Left lung (tissue), 4 donors: ENCODE measurements at regions not wholly inside any gene's neighbourhood (a gene's known extent, or its start where the extent isn't known, plus 50 kb on each side); places are given as distances from the start of the nearest gene placed in this dataset.
A peak's percentile ranks its signal among the peaks of the same experiment; 100 is the strongest.

ENCODE experiments used
- ATAC-seq: fragments of 200-7000 bp; cut with Tn5 transposase; one replicate; pipeline ENCODE4 v1.9.1; 2020; ENCODE audit warnings: moderate library complexity
- DNase-seq, 4 donors: peaks; one replicate each; pipeline ENCODE4 v3.0.0-alpha.2; 2013 to 2020
- H3K27ac ChIP-seq, 2 donors: fragments of 200-600 bp; sonication (generic) in 1 of 2; one replicate each; pipeline versions ENCODE4 v1.5.0 to v1.8.0; 2020 to 2021
- H3K27me3 ChIP-seq, 2 donors: fragments of 200-600 bp; sonication (generic) in 1 of 2; one replicate each; pipeline versions ENCODE4 v1.5.0 to v1.8.0; 2020 to 2021
- H3K36me3 ChIP-seq, 2 donors: fragments of 200-600 bp; sonication (generic) in 1 of 2; one replicate each; pipeline versions ENCODE4 v1.5.0 to v1.8.0; 2020 to 2021
- H3K4me1 ChIP-seq, 2 donors: fragments of 200-600 bp; one replicate each; pipeline ENCODE4 v1.8.0; 2021
- H3K4me3 ChIP-seq, 2 donors: fragments of 200-600 bp; sonication (generic) in 1 of 2; one replicate each; pipeline versions ENCODE4 v1.5.0 to v1.8.0; 2020 to 2021; ENCODE audit warnings: mild to moderate bottlenecking in 1 of 2
- H3K9me3 ChIP-seq, 2 donors: fragments of 200-600 bp; sonication (generic) in 1 of 2; one replicate each; pipeline versions ENCODE4 v1.5.0 to v1.8.0; 2020 to 2021
- CTCF ChIP-seq, 2 donors: fragments of 200-600 bp; sonication (generic) in 1 of 2; IDR thresholded peaks; one replicate each; pipeline versions ENCODE4 v1.5.0 to v1.8.0; 2021; ENCODE audit warnings: antibody characterized with exemption in 2 of 2
- intact Hi-C, 2 donors: fragments of 100-400 bp; cut with DNase I; formaldehyde crosslinking; loops; one replicate each; pipeline versions ENCODE4 v1.11.2 to v1.14.2; 2022
- donor health status: DM: no; HTN: yes; CAD: no.
- donor health status: DM: no; HTN: no; CAD: no.

GRCh38 chr1:222224636-222225315 lies 323.1 kb downstream of the HHIPL2 start:
- TF ChIP-seq CTCF (IDR thresholded peaks at IDR 0.05): no peak
- H3K9me3 ChIP-seq: peaks cover 0 to 3% of the 10 kb centered on the region in 2 donors
- H3K4me1 ChIP-seq: no peaks in the 10 kb centered on the region
- DNase-seq (peak in 2 of 4 donors; percentile 79 to 81), ATAC-seq (no peak)
- no peaks in the 10 kb centered on the region for H3K36me3 ChIP-seq
- intact Hi-C loops: no loop called here
- no peak overlapping the region for H3K27ac ChIP-seq
- H3K4me3 ChIP-seq: no peak overlapping the region
- H3K27me3 ChIP-seq: no peaks in the 10 kb centered on the region

GRCh38 chr1:222224156-222224555 lies 323.7 kb downstream of the HHIPL2 start:
- no peaks in the 10 kb centered on the region for H3K36me3 ChIP-seq
- ATAC-seq: no peak
- H3K27me3 ChIP-seq: no peaks in the 10 kb centered on the region
- no peak overlapping the region for H3K27ac ChIP-seq
- intact Hi-C loops: no loop called here
- H3K4me1 ChIP-seq: no peaks in the 10 kb centered on the region
- DNase-seq: peak in 1 of 4 donors; percentile 28
- no peak for TF ChIP-seq CTCF (IDR thresholded peaks at IDR 0.05)
- H3K9me3 ChIP-seq: peaks cover 0 to 3% of the 10 kb centered on the region in 2 donors
- H3K4me3 ChIP-seq: no peak overlapping the region

- Histone ChIP-seq H3K27ac (no peak overlapping the region), H3K36me3 (no peaks in the 10 kb centered on the region), H3K4me1 (no peaks in the 10 kb centered on the region), H3K9me3 (peaks cover 0 to 3% of the 10 kb centered on the region in 2 donors), H3K27me3 (no peaks in the 10 kb centered on the region), H3K4me3 (no peak overlapping the region)
- no peak for TF ChIP-seq CTCF (IDR thresholded peaks at IDR 0.05)
- DNase-seq (no peak), ATAC-seq (no peak)
- intact Hi-C loops: no loop called here
Measured at GRCh38 chr1:222223010-222223409, 324.9 kb downstream of the HHIPL2 start.

GRCh38 chr1:222216255-222216754 lies 331.6 kb downstream of the HHIPL2 start:
- H3K9me3 ChIP-seq: peaks cover 0 to 3% of the 10 kb centered on the region in 2 donors
- H3K27me3 ChIP-seq: no peaks in the 10 kb centered on the region
- no peak for DNase-seq
- H3K4me1 ChIP-seq: no peaks in the 10 kb centered on the region
- ATAC-seq: no peak
- no peak for TF ChIP-seq CTCF (IDR thresholded peaks at IDR 0.05)
- no peaks in the 10 kb centered on the region for H3K36me3 ChIP-seq
- H3K4me3 ChIP-seq: no peak overlapping the region
- H3K27ac ChIP-seq: no peak overlapping the region
- intact Hi-C loops: no loop called here

- Histone ChIP-seq H3K4me3 (no peak overlapping the region), H3K27ac (no peak overlapping the region), H3K27me3 (no peaks in the 10 kb centered on the region), H3K9me3 (no peaks in the 10 kb centered on the region), H3K4me1 (no peaks in the 10 kb centered on the region), H3K36me3 (no peaks in the 10 kb centered on the region)
- TF ChIP-seq CTCF (IDR thresholded peaks at IDR 0.05): no peak
- ATAC-seq (no peak), DNase-seq (no peak)
- intact Hi-C loops: no loop called here
Measured at GRCh38 chr1:222210776-222211175, 337.1 kb downstream of the HHIPL2 start.
